Fibroblast of the aortic adventitia (primary cell): ENCODE measurements at regions not wholly inside any gene's neighbourhood (a gene's known extent, or its start where the extent isn't known, plus 50 kb on each side); places are given as distances from the start of the nearest gene placed in this dataset.
A peak's percentile ranks its signal among the peaks of the same experiment; 100 is the strongest.

Source experiments
- DNase-seq: peaks from one replicate; pipeline ENCODE4 v3.0.0-alpha.2; 2010; ENCODE audit warnings: low read depth
- H3K4me3 ChIP-seq: 2 replicates; pipeline ENCODE4 v1.5.1; 2011; ENCODE audit warnings: low read depth, mild to moderate bottlenecking, control low read depth, low read length, moderate library complexity
- TF ChIP-seq, protein P1 (sequence below): IDR thresholded peaks from 2 replicates; pipeline ENCODE4 v1.5.1; 2011; ENCODE audit warnings: mild to moderate bottlenecking, low read length, control low read depth, inconsistent platforms; ENCODE audit not compliant: insufficient read depth

DNA sequence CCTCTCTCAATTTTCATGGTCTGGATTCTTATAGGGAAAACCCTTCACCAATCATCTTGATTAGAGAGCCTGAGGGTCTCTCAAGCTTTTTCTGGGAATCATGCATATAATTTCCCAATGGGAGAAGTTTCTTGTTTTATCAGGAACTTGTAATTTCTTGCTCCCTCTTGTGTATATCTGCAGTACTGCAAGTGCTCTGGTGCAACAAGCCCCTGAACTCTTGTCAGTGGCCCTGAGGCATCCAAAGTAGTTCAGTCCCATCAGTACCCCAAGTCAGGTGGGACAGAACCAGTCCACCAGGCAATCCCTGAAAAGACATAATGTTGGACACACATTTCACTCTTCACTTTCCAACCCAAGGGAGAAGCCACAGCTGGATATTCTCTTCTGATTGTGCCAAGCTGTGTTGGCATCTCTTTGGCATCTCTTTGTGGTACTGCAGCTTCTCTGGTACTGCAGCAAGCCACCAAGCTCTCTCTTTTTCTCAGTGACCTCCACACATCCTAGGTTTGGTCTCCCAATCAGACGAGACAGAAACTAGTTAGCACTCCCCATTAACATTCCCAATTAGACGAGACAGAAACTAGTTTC lies 214.5 kb downstream of the ZIC4 start:
- H3K4me3 ChIP-seq: no peak overlapping the region
- TF ChIP-seq, protein P1, sequence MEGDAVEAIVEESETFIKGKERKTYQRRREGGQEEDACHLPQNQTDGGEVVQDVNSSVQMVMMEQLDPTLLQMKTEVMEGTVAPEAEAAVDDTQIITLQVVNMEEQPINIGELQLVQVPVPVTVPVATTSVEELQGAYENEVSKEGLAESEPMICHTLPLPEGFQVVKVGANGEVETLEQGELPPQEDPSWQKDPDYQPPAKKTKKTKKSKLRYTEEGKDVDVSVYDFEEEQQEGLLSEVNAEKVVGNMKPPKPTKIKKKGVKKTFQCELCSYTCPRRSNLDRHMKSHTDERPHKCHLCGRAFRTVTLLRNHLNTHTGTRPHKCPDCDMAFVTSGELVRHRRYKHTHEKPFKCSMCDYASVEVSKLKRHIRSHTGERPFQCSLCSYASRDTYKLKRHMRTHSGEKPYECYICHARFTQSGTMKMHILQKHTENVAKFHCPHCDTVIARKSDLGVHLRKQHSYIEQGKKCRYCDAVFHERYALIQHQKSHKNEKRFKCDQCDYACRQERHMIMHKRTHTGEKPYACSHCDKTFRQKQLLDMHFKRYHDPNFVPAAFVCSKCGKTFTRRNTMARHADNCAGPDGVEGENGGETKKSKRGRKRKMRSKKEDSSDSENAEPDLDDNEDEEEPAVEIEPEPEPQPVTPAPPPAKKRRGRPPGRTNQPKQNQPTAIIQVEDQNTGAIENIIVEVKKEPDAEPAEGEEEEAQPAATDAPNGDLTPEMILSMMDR: peak; percentile 90
- DNase-seq: peak; percentile 87

DNA sequence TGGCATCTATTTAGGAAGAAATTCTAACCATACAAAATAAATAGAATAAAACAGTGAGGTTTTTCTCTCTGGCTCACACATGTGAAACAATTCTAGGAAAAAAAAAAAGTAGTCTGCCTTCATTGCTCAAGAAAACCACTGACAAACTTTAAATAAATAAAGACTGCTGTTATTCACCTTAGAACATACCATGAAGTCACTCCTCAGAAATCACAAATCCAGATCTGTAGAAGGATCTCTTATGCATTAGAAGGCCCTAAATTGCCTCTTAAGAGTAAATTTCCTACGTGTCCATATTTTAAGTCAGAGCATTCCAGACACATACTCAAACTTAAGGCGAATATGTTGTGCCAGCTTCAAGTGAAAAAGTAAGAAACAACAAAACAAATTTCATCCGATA lies 217.3 kb downstream of the ZIC4 start:
- TF ChIP-seq, protein P1: no peak
- H3K4me3 ChIP-seq: no peak overlapping the region
- peak; percentile 1 for DNase-seq

DNA sequence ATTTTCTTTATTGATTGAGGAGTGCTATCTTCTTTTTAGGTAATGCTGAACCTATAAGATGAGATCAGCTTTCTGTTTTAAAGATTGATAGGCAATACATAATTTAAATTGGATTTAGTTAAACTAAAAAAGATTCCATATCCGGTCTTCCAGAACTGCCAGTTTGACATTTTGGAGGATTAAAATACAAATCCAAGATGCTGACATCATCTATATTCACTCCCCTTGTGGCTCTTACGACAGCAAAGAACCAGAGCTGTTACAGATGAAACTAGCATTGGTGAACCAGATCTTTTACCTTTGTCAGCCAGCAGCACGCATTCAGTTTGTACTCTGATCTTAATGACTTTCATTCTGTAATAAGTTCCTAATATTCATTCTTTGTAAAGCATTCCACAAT lies 218.7 kb downstream of the ZIC4 start:
- no peak for DNase-seq
- no peak overlapping the region for H3K4me3 ChIP-seq
- TF ChIP-seq, protein P1: no peak

DNA sequence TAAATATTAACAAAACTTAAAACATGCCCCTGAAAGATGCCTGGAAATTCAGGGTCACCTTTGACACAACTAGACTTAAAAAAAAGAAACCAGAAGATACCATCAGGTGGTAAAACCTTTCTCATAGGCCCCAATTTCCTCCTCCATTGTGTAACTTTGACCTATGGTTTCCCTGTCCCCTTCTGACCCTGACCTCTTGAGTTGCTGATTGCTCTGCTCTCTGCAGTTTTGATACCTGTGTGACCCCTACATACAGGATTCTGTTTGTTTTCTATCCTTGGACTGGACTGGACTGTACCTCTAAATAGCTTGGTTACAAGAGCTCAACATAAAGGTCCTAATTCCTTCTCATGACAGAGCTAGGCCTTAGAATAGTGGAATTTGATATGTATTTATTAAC lies 220.6 kb downstream of the ZIC4 start:
- no peak overlapping the region for H3K4me3 ChIP-seq
- TF ChIP-seq, protein P1: no peak
- DNase-seq: no peak

DNA sequence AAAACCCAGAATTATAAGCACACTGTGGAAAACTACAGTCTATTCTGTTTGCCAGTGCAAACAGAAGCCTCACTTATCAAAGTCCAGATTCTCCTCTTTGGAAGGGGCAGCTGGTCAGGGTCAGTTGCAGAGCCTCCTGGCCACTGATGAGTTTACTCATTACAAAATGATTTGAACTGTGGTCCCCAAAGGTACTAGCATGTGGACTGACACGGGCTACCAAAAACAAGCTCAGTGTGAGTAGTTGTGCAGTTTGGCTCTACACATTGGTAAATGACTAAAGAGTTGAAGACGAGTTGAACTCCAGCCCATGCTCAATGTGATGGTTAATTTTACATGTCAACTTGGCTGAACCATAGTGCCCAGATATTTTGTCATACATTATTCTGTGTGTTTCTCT lies 221.5 kb downstream of the ZIC4 start:
- no peak overlapping the region for H3K4me3 ChIP-seq
- TF ChIP-seq, protein P1: no peak
- no peak for DNase-seq

DNA sequence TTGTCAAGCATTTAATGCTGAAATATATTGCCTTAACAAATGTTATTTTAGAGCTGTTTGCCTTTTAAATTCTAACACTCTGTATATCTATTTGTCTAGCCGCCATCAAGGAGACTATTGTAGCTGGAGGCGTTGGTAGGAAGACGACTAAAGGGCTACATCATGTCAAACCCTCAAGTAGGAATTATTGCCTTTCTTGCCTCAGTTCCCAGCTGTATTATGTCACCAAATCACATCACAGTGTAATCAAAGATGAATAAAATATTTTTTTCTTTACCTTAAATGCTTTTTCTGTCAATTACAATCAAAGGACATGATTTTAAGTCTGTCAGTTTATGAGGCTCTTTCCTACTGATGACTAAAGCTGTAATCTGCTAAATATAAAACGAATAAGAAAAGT lies 233.1 kb downstream of the ZIC4 start:
- TF ChIP-seq, protein P1: no peak
- no peak for DNase-seq
- no peak overlapping the region for H3K4me3 ChIP-seq

DNA sequence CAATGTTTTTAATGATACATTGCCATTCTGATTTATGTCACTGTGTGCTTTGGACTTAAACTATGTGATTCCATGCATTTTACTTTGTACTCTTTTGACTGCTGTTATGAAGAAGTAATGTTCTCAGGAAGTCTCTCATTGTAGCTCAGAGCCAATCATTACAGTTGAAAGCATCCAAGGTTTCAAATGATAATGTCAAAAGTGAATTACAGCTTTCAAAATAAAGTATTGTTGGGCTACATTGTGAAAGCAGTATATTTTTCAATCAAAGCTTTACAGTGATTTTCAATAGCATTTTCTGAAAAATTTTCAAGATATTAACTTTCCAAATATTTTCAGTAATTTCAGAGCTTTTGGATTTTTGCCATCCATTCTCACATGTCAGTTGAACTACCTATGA lies 243.6 kb downstream of the ZIC4 start:
- no peak overlapping the region for H3K4me3 ChIP-seq
- DNase-seq: no peak
- TF ChIP-seq, protein P1: no peak
